Loucy (cell line): ENCODE measurements at regions not wholly inside any gene's neighbourhood (a gene's known extent, or its start where the extent isn't known, plus 50 kb on each side); places are given as distances from the start of the nearest gene placed in this dataset.

ENCODE experiments used
- H2AFZ ChIP-seq: fragments of 200-600 bp; sonication (generic); 2 replicates; pipeline ENCODE4 v1.6.0; 2016; ENCODE audit warnings: antibody characterized with exemption, mild to moderate bottlenecking, low read length, moderate library complexity
- H3F3A ChIP-seq: fragments of 200-600 bp; 2 replicates; pipeline ENCODE4 v1.6.0; 2016; ENCODE audit warnings: antibody characterized with exemption, low read depth, mild to moderate bottlenecking
- H3K27me3 ChIP-seq: fragments of 200-600 bp; sonication (generic); 2 replicates; pipeline ENCODE4 v1.6.1; 2014; ENCODE audit warnings: low read length, mild to moderate bottlenecking; ENCODE audit not compliant: insufficient read depth, poor library complexity, severe bottlenecking
- H3K36me3 ChIP-seq: fragments of 200-600 bp; sonication (generic); 2 replicates; pipeline ENCODE4 v1.6.1; 2016; ENCODE audit warnings: low read length; ENCODE audit not compliant: insufficient read depth
- H3K4me1 ChIP-seq: fragments of 200-600 bp; sonication (generic); 2 replicates; pipeline ENCODE4 v1.5.1; 2014; ENCODE audit warnings: low read length, mild to moderate bottlenecking; ENCODE audit not compliant: insufficient read depth, poor library complexity, severe bottlenecking
- H3K4me2 ChIP-seq: fragments of 200-600 bp; sonication (generic); 2 replicates; pipeline ENCODE4 v1.6.0; 2014; ENCODE audit warnings: antibody characterized with exemption, low read length, low read depth, mild to moderate bottlenecking; ENCODE audit not compliant: poor library complexity, severe bottlenecking
- H3K4me3 ChIP-seq: fragments of 200-600 bp; sonication (generic); 2 replicates; pipeline ENCODE4 v1.5.1; 2014; ENCODE audit warnings: low read length, mild to moderate bottlenecking, mixed read lengths; ENCODE audit not compliant: poor library complexity, severe bottlenecking
- H3K79me2 ChIP-seq: fragments of 200-600 bp; sonication (generic); 2 replicates; pipeline ENCODE4 v1.6.1; 2014; ENCODE audit warnings: low read length; ENCODE audit not compliant: insufficient read depth
- H3K9ac ChIP-seq: fragments of 200-600 bp; sonication (generic); 2 replicates; pipeline ENCODE4 v1.6.0; 2014; ENCODE audit warnings: mild to moderate bottlenecking, low read depth, low read length, moderate library complexity; ENCODE audit not compliant: poor library complexity, severe bottlenecking
- H3K9me2 ChIP-seq: fragments of 200-600 bp; sonication (generic); replicated peaks from 2 replicates; pipeline ENCODE4 v1.6.1; 2016; ENCODE audit warnings: low read depth, low read length, mixed read lengths
- H3K9me3 ChIP-seq: fragments of 200-600 bp; sonication (generic); 2 replicates; pipeline ENCODE4 v1.6.1; 2014; ENCODE audit warnings: mild to moderate bottlenecking, antibody characterized with exemption, low read length, low read depth; ENCODE audit not compliant: insufficient read depth
- H4K20me1 ChIP-seq: fragments of 200-600 bp; sonication (generic); 2 replicates; pipeline ENCODE4 v1.6.0; 2014; ENCODE audit warnings: antibody characterized with exemption, low read length, mild to moderate bottlenecking; ENCODE audit not compliant: insufficient read depth, poor library complexity, severe bottlenecking
- EZH2phosphoT487 ChIP-seq: fragments of 200-600 bp; IDR thresholded peaks from 2 replicates; pipeline ENCODE4 v1.6.1; 2018; ENCODE audit warnings: antibody characterized with exemption, mild to moderate bottlenecking, moderate library complexity, borderline replicate concordance
- TF ChIP-seq, protein P1 (sequence below): fragments of 200-600 bp; sonication (generic); conservative IDR thresholded peaks from 2 replicates; pipeline ENCODE4 v1.5.1; 2014; ENCODE audit warnings: mild to moderate bottlenecking, antibody characterized with exemption, low read length

DNA sequence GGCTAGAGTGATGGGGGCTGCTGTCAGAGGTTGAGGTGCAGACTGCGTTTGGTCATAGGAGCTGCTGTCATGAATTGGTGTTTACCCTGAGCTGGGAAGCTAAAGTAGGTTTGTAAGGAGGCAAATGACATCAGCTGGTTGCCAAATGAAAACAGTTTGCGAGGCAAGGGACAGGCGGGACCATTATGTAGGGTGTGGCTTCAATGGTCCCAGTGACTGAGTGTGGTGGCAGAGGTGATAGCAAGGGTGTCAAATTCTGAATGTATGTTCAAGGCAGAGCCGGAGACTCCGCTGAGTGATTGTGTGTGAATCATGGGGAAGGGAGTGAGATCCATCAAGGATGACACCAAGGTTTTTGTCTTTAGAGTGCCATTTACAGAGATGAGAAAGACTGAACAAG is 359.5 kb downstream of the VRK1 start:
- H2AFZ ChIP-seq, result no peak overlapping the region
- no peak overlapping the region for H3K4me2 ChIP-seq
- H4K20me1 ChIP-seq, result no peaks in the 10 kb centered on the region
- H3K36me3 ChIP-seq, result no peaks in the 10 kb centered on the region
- no peaks in the 10 kb centered on the region for H3K4me1 ChIP-seq
- H3K9ac ChIP-seq, result no peak overlapping the region
- TF ChIP-seq, protein P1, sequence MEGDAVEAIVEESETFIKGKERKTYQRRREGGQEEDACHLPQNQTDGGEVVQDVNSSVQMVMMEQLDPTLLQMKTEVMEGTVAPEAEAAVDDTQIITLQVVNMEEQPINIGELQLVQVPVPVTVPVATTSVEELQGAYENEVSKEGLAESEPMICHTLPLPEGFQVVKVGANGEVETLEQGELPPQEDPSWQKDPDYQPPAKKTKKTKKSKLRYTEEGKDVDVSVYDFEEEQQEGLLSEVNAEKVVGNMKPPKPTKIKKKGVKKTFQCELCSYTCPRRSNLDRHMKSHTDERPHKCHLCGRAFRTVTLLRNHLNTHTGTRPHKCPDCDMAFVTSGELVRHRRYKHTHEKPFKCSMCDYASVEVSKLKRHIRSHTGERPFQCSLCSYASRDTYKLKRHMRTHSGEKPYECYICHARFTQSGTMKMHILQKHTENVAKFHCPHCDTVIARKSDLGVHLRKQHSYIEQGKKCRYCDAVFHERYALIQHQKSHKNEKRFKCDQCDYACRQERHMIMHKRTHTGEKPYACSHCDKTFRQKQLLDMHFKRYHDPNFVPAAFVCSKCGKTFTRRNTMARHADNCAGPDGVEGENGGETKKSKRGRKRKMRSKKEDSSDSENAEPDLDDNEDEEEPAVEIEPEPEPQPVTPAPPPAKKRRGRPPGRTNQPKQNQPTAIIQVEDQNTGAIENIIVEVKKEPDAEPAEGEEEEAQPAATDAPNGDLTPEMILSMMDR, result no peak
- no peak for TF ChIP-seq EZH2phosphoT487
- H3K9me2 ChIP-seq, result no peaks in the 10 kb centered on the region
- H3K27me3 ChIP-seq, result no peaks in the 10 kb centered on the region
- peaks cover 6% of the 10 kb centered on the region; the same call in 1 of the 2 replicates for H3K9me3 ChIP-seq
- no peak overlapping the region for H3K4me3 ChIP-seq
- no peaks in the 10 kb centered on the region for H3K79me2 ChIP-seq
- no peaks in the 10 kb centered on the region for H3F3A ChIP-seq

DNA sequence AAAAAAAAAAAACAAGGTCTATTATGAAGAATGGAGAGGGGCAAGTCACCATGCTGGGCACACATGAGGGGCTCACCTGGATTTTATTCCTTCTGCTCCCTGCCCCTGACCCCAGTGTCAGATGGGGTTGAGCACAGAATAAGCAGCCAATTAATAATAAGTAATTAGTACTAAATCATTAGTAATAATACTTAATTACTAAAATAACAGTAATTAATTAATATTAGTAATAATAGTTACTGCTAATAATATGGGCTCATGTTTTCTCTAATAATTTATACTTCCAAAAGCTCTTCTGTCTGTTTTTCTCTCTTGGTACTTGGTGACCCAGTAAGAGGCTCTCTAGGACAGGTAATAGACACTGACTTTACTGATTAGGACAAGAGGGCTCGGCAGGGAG is 360.9 kb downstream of the VRK1 start:
- TF ChIP-seq, protein P1, result no peak
- TF ChIP-seq EZH2phosphoT487, result no peak
- no peak overlapping the region for H2AFZ ChIP-seq
- H3K9me2 ChIP-seq, result no peaks in the 10 kb centered on the region
- no peaks in the 10 kb centered on the region for H3F3A ChIP-seq
- no peaks in the 10 kb centered on the region for H3K36me3 ChIP-seq
- H3K4me2 ChIP-seq, result no peak overlapping the region
- no peak overlapping the region for H3K4me3 ChIP-seq
- H3K4me1 ChIP-seq, result no peaks in the 10 kb centered on the region
- peaks cover 6% of the 10 kb centered on the region; the same call in 1 of the 2 replicates for H3K9me3 ChIP-seq
- no peaks in the 10 kb centered on the region for H3K27me3 ChIP-seq
- no peak overlapping the region for H3K9ac ChIP-seq
- no peaks in the 10 kb centered on the region for H4K20me1 ChIP-seq
- H3K79me2 ChIP-seq, result no peaks in the 10 kb centered on the region

DNA sequence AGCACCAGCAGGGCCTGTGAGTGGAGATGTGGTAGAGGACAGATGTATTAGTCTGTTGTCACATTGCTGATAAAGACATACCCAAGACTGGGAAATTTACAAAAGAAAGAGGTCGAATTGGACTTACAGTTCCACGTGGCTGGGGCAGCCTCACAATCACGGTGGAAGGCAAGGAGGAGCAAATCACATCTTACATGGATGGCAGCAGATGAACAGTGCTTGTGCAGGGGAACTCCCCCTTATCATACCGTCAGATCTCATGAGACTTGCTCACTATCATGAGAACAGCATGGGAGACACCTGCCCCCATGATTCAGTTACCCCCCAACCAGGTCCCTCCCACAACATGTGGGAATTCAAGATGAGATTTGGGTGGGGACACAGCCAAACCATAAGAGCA is 361.9 kb downstream of the VRK1 start:
- H3K79me2 ChIP-seq, result no peaks in the 10 kb centered on the region

More for the DNA sequence above, 361.9 kb downstream of the VRK1 start:
- Histone ChIP-seq H3K9me2 (no peaks in the 10 kb centered on the region), H4K20me1 (no peaks in the 10 kb centered on the region), H3K4me2 (no peak overlapping the region), H3F3A (no peaks in the 10 kb centered on the region), H3K36me3 (no peaks in the 10 kb centered on the region), H2AFZ (no peak overlapping the region), H3K4me3 (no peak overlapping the region), H3K4me1 (no peaks in the 10 kb centered on the region), H3K27me3 (no peaks in the 10 kb centered on the region), H3K9ac (no peak overlapping the region), H3K9me3 (peaks cover 6% of the 10 kb centered on the region; the same call in 1 of the 2 replicates)
- TF ChIP-seq, protein P1, result no peak
- TF ChIP-seq EZH2phosphoT487, result no peak
